ENCODE measurements at regions not wholly inside any gene's neighbourhood (a gene's known extent, or its start where the extent isn't known, plus 50 kb on each side); places are given as distances from the start of the nearest gene placed in this dataset.

GRCh38 chr5:82993416-82993815 is 83.8 kb downstream of the TMEM167A start:
- H3K9me3 ChIP-seq (ENCODE audit: control insufficient read depth in 1 of 2, insufficient read depth in 1 of 2, low read depth in 1 of 2, low read length in 2 of 2): no peaks in the 10 kb centered on the region
- RAD21 ChIA-PET (ENCODE audit: low non-redundant PET in 1 of 2, low total read pairs in 2 of 2, uncharacterized antibody in 2 of 2, unreplicated experiment in 2 of 2): no interaction called here
- H3K9me2 ChIP-seq (ENCODE audit: insufficient read depth): no peaks in the 10 kb centered on the region
- no peak overlapping the region for H2AFZ ChIP-seq (ENCODE audit: low read depth, low read length, poor library complexity, severe bottlenecking)
- no peak overlapping the region for H3K4me2 ChIP-seq (ENCODE audit: low read length)
- H3K27ac ChIP-seq (ENCODE audit: low read depth, low read length): no peak overlapping the region
- POLR2A ChIA-PET: no interaction called here
- intact Hi-C loops (cut with micrococcal nuclease): no loop called here
- BruUV-seq (replicated peaks): no TSS peak
- no peaks in the 10 kb centered on the region for H4K20me1 ChIP-seq (ENCODE audit: insufficient read depth)
- H3K27me3 ChIP-seq (ENCODE audit: insufficient read depth, low read length): no peaks in the 10 kb centered on the region
- DNase-seq (ENCODE audit: low read depth, low spot score) (no peak), ATAC-seq (no peak)
- peaks cover 0 to 12% of the 10 kb centered on the region in 2 experiments; a peak in 1 of 4 replicates for H3K4me1 ChIP-seq (ENCODE audit: control insufficient read depth in 1 of 2, insufficient read depth in 2 of 2, low read length in 2 of 2)
- CTCF ChIA-PET: no interaction called here
- H3K4me3 ChIP-seq (replicated peaks in 1 of 2; ENCODE audit: low read depth in 1 of 2, low read length in 2 of 2): no peak overlapping the region
- H3K79me2 ChIP-seq (ENCODE audit: insufficient read depth, low read length): no peaks in the 10 kb centered on the region
- TF ChIP-seq RAD21 (IDR thresholded peaks at IDR 0.05; ENCODE audit: low read depth) (no peak), JUND (IDR thresholded peaks at IDR 0.05) (no peak), EGR1 (IDR thresholded peaks at IDR 0.05; ENCODE audit: low read depth) (no peak), SP1 (IDR thresholded peaks at IDR 0.05; ENCODE audit: low read depth) (no peak), CBX3 (IDR thresholded peaks at IDR 0.05; ENCODE audit: low read depth) (no peak), ELF1 (IDR thresholded peaks at IDR 0.05; ENCODE audit: borderline replicate concordance, low read depth) (no peak), TCF7L2 (IDR thresholded peaks at IDR 0.05; ENCODE audit: borderline replicate concordance, extremely low read depth, insufficient read depth, insufficient read length) (no peak), CEBPB (IDR thresholded peaks at IDR 0.05; ENCODE audit: low read depth) (no peak), FOSL1 (IDR thresholded peaks at IDR 0.05; ENCODE audit: low read depth) (no peak), MAX (IDR thresholded peaks at IDR 0.05) (no peak), ZFX (IDR thresholded peaks at IDR 0.05) (no peak)
- no peaks in the 10 kb centered on the region for H3K36me3 ChIP-seq (ENCODE audit: control insufficient read depth in 1 of 2, insufficient read depth in 2 of 2, low read length in 2 of 2)
- no peak overlapping the region for H3K9ac ChIP-seq (ENCODE audit: low read length)

GRCh38 chr5:82992646-82993045 is 84.5 kb downstream of the TMEM167A start:
- Histone ChIP-seq H2AFZ (ENCODE audit: low read depth, low read length, poor library complexity, severe bottlenecking) (no peak overlapping the region), H3K9ac (ENCODE audit: low read length) (no peak overlapping the region), H3K9me3 (ENCODE audit: control insufficient read depth in 1 of 2, insufficient read depth in 1 of 2, low read depth in 1 of 2, low read length in 2 of 2) (no peaks in the 10 kb centered on the region), H3K9me2 (ENCODE audit: insufficient read depth) (no peaks in the 10 kb centered on the region), H4K20me1 (ENCODE audit: insufficient read depth) (no peaks in the 10 kb centered on the region), H3K4me2 (ENCODE audit: low read length) (no peak overlapping the region), H3K27ac (ENCODE audit: low read depth, low read length) (no peak overlapping the region), H3K27me3 (ENCODE audit: insufficient read depth, low read length) (no peaks in the 10 kb centered on the region), H3K36me3 (ENCODE audit: control insufficient read depth in 1 of 2, insufficient read depth in 2 of 2, low read length in 2 of 2) (no peaks in the 10 kb centered on the region), H3K4me1 (ENCODE audit: control insufficient read depth in 1 of 2, insufficient read depth in 2 of 2, low read length in 2 of 2) (peaks cover 0 to 12% of the 10 kb centered on the region in 2 experiments; a peak in 1 of 4 replicates), H3K4me3 (replicated peaks in 1 of 2; ENCODE audit: low read depth in 1 of 2, low read length in 2 of 2) (no peak overlapping the region), H3K79me2 (ENCODE audit: insufficient read depth, low read length) (no peaks in the 10 kb centered on the region)
- ChIA-PET POLR2A (no interaction called here), RAD21 (ENCODE audit: low non-redundant PET in 1 of 2, low total read pairs in 2 of 2, uncharacterized antibody in 2 of 2, unreplicated experiment in 2 of 2) (no interaction called here), CTCF (no interaction called here)
- ATAC-seq (no peak), DNase-seq (ENCODE audit: low read depth, low spot score) (no peak)
- no TSS peak for BruUV-seq (replicated peaks)
- no peak for TF ChIP-seq EZH2 (IDR thresholded peaks at IDR 0.05)
- no peak for TF ChIP-seq POLR2A (IDR thresholded peaks at IDR 0.05; ENCODE audit: borderline replicate concordance, extremely low read depth, insufficient read depth, insufficient read length)
- intact Hi-C loops (cut with micrococcal nuclease): no loop called here
